SK-N-SH treated with all-trans-retinoic acid at 6 μM for 48 hours (cell line): ENCODE measurements at regions not wholly inside any gene's neighbourhood (a gene's known extent, or its start where the extent isn't known, plus 50 kb on each side); places are given as distances from the start of the nearest gene placed in this dataset.

ENCODE experiments used
- ARNTL ChIP-seq: fragments of 450-650 bp; formaldehyde crosslinking; IDR thresholded peaks from 2 replicates; pipeline ENCODE4 v1.5.0; 2020; ENCODE audit warnings: low read depth, mild to moderate bottlenecking, moderate library complexity, borderline replicate concordance
- GLIS3 ChIP-seq: fragments of 250-450 bp; sonication (Bioruptor Pico); IDR thresholded peaks from 2 replicates; pipeline ENCODE4 v1.5.0; 2020; ENCODE audit warnings: mild to moderate bottlenecking, moderate library complexity
- OSR1 ChIP-seq: fragments of 250-450 bp; sonication (Bioruptor Pico); IDR thresholded peaks from 2 replicates; pipeline ENCODE4 v1.8.0; 2022; ENCODE audit warnings: moderate library complexity, mild to moderate bottlenecking, inconsistent platforms
- PATZ1 ChIP-seq: fragments of 250-450 bp; sonication (Bioruptor Pico); IDR thresholded peaks from 2 replicates; pipeline ENCODE4 v1.8.0; 2020; ENCODE audit warnings: mild to moderate bottlenecking, moderate library complexity, borderline replicate concordance
- RARB ChIP-seq: fragments of 250-450 bp; sonication (Bioruptor Pico); IDR thresholded peaks from 2 replicates; pipeline ENCODE4 v1.8.0; 2021; ENCODE audit warnings: mild to moderate bottlenecking, moderate library complexity
- SNAI2 ChIP-seq: fragments of 250-450 bp; sonication (Bioruptor Pico); IDR thresholded peaks from 2 replicates; pipeline ENCODE4 v1.5.0; 2020; ENCODE audit warnings: mild to moderate bottlenecking, moderate library complexity
- TSHZ2 ChIP-seq: fragments of 250-450 bp; sonication (Bioruptor Pico); IDR thresholded peaks from 2 replicates; pipeline ENCODE4 v1.5.0; 2020; ENCODE audit warnings: mild to moderate bottlenecking, moderate library complexity
- ZC3H10 ChIP-seq: fragments of 250-450 bp; sonication (Bioruptor Pico); IDR thresholded peaks from 2 replicates; pipeline ENCODE4 v1.5.1; 2021; ENCODE audit warnings: mild to moderate bottlenecking, moderate library complexity
- ZFP3 ChIP-seq: fragments of 250-450 bp; sonication (Bioruptor Pico); IDR thresholded peaks from 2 replicates; pipeline ENCODE4 v1.5.0; 2020; ENCODE audit warnings: mild to moderate bottlenecking, moderate library complexity
- ZFP30 ChIP-seq: fragments of 450-650 bp; formaldehyde crosslinking; IDR thresholded peaks from 2 replicates; pipeline ENCODE4 v1.5.0; 2022; ENCODE audit warnings: mild to moderate bottlenecking, moderate library complexity
- ZNF8 ChIP-seq: fragments of 450-650 bp; formaldehyde crosslinking; IDR thresholded peaks from 2 replicates; pipeline ENCODE4 v1.5.0; 2020; ENCODE audit warnings: mild to moderate bottlenecking, moderate library complexity
- TF ChIP-seq, protein P1 (sequence below): fragments of 250-450 bp; sonication (Bioruptor Pico); IDR thresholded peaks from 2 replicates; pipeline ENCODE4 v1.5.1; 2020; ENCODE audit warnings: low read depth, mild to moderate bottlenecking, moderate library complexity

- TF ChIP-seq SNAI2 (no peak), ZC3H10 (CRISPR knock-in tag) (no peak), ZFP3 (CRISPR knock-in tag) (no peak), PATZ1 (CRISPR knock-in tag) (no peak), GLIS3 (no peak), TSHZ2 (no peak), ZNF8 (CRISPR knock-in tag) (no peak), RARB (CRISPR knock-in tag) (no peak), ZFP30 (CRISPR knock-in tag) (no peak), ARNTL (CRISPR knock-in tag) (no peak), OSR1 (CRISPR knock-in tag) (no peak)
- TF ChIP-seq, protein P1, sequence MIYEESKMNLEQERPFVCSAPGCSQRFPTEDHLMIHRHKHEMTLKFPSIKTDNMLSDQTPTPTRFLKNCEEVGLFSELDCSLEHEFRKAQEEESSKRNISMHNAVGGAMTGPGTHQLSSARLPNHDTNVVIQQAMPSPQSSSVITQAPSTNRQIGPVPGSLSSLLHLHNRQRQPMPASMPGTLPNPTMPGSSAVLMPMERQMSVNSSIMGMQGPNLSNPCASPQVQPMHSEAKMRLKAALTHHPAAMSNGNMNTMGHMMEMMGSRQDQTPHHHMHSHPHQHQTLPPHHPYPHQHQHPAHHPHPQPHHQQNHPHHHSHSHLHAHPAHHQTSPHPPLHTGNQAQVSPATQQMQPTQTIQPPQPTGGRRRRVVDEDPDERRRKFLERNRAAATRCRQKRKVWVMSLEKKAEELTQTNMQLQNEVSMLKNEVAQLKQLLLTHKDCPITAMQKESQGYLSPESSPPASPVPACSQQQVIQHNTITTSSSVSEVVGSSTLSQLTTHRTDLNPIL (CRISPR knock-in tag): no peak
These were observed 94.3 kb downstream of the ISX start for GRCh38 chr22:35160268-35160667.
